Adrenal gland (tissue), 9 donors: ENCODE measurements at regions not wholly inside any gene's neighbourhood (a gene's known extent, or its start where the extent isn't known, plus 50 kb on each side); places are given as distances from the start of the nearest gene placed in this dataset.
"Not testable (repeated sequence)": the region's sequence is repeated elsewhere in the genome, so short reads cannot be mapped to it uniquely, and the experiment has no call there.

Experiments used
- DNase-seq, 7 donors: peaks; one replicate each; pipeline ENCODE4 v3.0.0-alpha.2; 2019 to 2020
- H3K27ac ChIP-seq, 5 donors: fragments of 200-600 bp; sonication (generic) in 4 of 5; 1 replicate in 3 of 5; 2 replicates in 2 of 5; pipeline versions ENCODE4 v1.5.1 to v1.8.0; 2016 to 2020; ENCODE audit warnings: mild to moderate bottlenecking in 1 of 5
- H3K27me3 ChIP-seq: fragments of 200-600 bp; 2 replicates; pipeline ENCODE4 v1.8.0; 2021
- H3K36me3 ChIP-seq, 2 donors: fragments of 200-600 bp; replicated peaks in 1 of 2; 1 replicate in 1 of 2; 2 replicates in 1 of 2; pipeline versions ENCODE4 v1.5.1 to v1.8.0; 2018 to 2022
- H3K4me1 ChIP-seq, 2 donors: fragments of 200-600 bp; replicated peaks in 1 of 2; 1 replicate in 1 of 2; 2 replicates in 1 of 2; pipeline versions ENCODE4 v1.5.1 to v1.8.0; 2018 to 2021
- H3K4me3 ChIP-seq, 4 donors: fragments of 200-600 bp; sonication (generic) in 3 of 4; one replicate each; pipeline ENCODE4 v1.5.1; 2016 to 2018
- H3K9me3 ChIP-seq, 3 donors: fragments of 200-600 bp; sonication (generic) in 1 of 3; replicated peaks in 1 of 3; 1 replicate in 2 of 3; 2 replicates in 1 of 3; pipeline versions ENCODE4 v1.5.1 to v1.8.0; 2016 to 2021
- WGBS, 4 donors: extraction: QIAGEN DNeasy Blood & Tissue Kit in 2 of 4; methylation state at CpG; one replicate each; pipeline versions ENCODE4 v1.1.5 to v1.1.7; 2013 to 2017; 5-methylcytosine and 5-hydroxymethylcytosine counted together
- intact Hi-C, 2 donors: fragments of 100-400 bp; cut with DNase I; formaldehyde crosslinking; loops; one replicate each; pipeline versions ENCODE4 v1.14.1 to v1.15.0; 2022 to 2023
- donor health status: healthy with polysubstance abuse.
- donor health status: Bipolar disorder and iron deficiency.
- donor health status: DM: yes; HTN: yes; CAD: no.
- donor health status: DM: no; HTN: no; CAD: no.
- donor health status: DM: no; HTN: no; CAD: no.

DNA sequence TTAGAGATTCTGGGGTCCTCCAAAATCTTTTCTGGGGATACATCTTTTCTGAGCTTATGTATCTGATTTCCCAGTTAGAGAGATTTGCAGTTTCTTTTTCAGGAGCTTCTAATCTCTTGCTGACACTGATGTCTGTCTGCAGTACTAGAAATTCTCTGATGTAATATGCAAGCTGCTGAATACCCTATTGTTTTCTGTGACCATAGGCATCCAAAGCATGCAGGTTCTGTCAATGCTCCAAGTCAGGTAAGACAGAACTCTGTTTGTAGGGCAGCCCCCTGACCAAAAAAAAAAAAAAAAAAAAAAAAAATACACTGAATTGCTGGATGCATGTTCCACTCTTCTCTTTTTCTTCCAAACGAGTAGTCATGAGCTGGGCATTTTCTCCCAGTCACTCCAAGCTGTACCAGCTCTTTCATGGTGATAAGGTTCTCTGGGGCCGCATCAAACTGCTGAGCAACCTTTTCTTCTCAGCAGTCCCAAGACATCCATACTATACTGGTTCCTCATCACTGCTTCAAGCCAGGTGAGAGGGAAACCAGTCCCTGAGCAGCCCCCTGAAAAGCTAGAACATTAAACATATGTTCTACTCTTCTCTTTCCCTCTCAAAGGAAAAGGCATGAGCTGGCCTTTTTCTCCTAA lies 354.9 kb upstream of the ANKRD20A1 start:
- DNase-seq, intact Hi-C loops: not testable (repeated sequence)
- no CpG with 5 or more reads among the region's 2 CpGs for WGBS, 4 donors

GRCh38 chr9:67492028-67492427 lies 366.7 kb upstream of the ANKRD20A1 start:
- H3K27me3 ChIP-seq, H3K4me3 ChIP-seq, H3K27ac ChIP-seq, DNase-seq, H3K4me1 ChIP-seq, intact Hi-C loops, H3K9me3 ChIP-seq, H3K36me3 ChIP-seq: not testable (repeated sequence)

More for the DNA sequence above, 354.9 kb upstream of the ANKRD20A1 start:
- H3K9me3 ChIP-seq, H3K27ac ChIP-seq, H3K27me3 ChIP-seq, H3K4me3 ChIP-seq, H3K4me1 ChIP-seq, H3K36me3 ChIP-seq: not testable (repeated sequence)

GRCh38 chr9:67477465-67477864 lies 381.3 kb upstream of the ANKRD20A1 start:
- H3K4me3 ChIP-seq, DNase-seq, H3K4me1 ChIP-seq, H3K27ac ChIP-seq, H3K27me3 ChIP-seq, H3K9me3 ChIP-seq, intact Hi-C loops, H3K36me3 ChIP-seq: not testable (repeated sequence)
- 56% methylated on average over 1 of the region's 4 CpGs; no CpG with 5 or more reads in 3 of the 4 donors for WGBS, 4 donors

DNA sequence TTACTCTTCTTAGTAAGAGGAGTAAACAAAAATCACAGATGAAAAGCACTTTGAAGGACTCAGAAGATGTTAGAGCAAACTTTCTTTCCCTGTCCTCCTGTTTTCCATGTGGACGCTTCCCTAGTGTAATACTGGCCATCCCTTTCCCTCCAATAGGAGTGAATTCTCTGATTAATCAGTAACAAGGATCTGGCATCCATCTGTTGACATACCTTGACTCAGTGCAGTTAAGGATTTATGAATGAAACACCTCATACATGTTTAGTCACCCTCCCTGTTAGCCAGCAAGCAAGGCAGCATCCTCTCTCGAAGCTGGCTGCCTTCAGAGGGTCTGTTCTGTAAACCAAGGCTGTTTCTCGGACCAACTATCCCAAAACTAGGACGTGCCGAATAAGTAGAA lies 388.0 kb upstream of the ANKRD20A1 start:
- intact Hi-C loops, H3K4me1 ChIP-seq, H3K27me3 ChIP-seq, H3K9me3 ChIP-seq, H3K27ac ChIP-seq, H3K36me3 ChIP-seq, H3K4me3 ChIP-seq, DNase-seq: not testable (repeated sequence)
- no CpG with 5 or more reads among the region's 5 CpGs for WGBS, 4 donors

- H3K4me3 ChIP-seq, DNase-seq, H3K27ac ChIP-seq, H3K36me3 ChIP-seq, intact Hi-C loops, H3K4me1 ChIP-seq, H3K27me3 ChIP-seq, H3K9me3 ChIP-seq: not testable (repeated sequence)
- WGBS, 4 donors = no CpG with 5 or more reads among the region's 1 CpG
Measured at GRCh38 chr9:67468326-67468725, 390.4 kb upstream of the ANKRD20A1 start.

GRCh38 chr9:67461796-67462757 lies 396.7 kb upstream of the ANKRD20A1 start:
- DNase-seq, H3K36me3 ChIP-seq, H3K4me1 ChIP-seq, H3K9me3 ChIP-seq, H3K27ac ChIP-seq, H3K27me3 ChIP-seq, H3K4me3 ChIP-seq, intact Hi-C loops: not testable (repeated sequence)
- no CpG with 5 or more reads among the region's 25 CpGs for WGBS, 4 donors

GRCh38 chr9:67452941-67453340 lies 405.8 kb upstream of the ANKRD20A1 start:
- H3K27ac ChIP-seq, intact Hi-C loops, H3K9me3 ChIP-seq, DNase-seq, H3K4me3 ChIP-seq, H3K4me1 ChIP-seq, H3K27me3 ChIP-seq, H3K36me3 ChIP-seq: not testable (repeated sequence)
- no CpG with 5 or more reads among the region's 3 CpGs for WGBS, 4 donors

DNA sequence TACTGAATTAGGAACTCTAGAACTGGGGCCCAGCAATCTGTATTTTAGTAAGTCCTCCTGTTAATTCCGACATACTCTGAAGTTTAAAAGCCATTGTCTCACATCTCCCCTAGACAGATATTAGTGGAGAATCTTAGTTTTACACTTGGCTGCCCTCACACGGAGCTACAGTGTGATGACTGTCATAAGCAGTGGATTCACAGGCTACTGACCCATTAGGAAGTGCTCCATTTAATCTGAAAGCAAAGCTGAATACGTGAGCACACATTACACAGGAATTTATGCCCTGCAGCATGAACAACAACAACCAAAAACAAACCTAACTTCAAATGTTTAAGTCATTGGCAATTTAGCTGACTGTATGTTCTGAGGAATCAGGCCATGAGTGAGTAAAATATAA lies 416.4 kb upstream of the ANKRD20A1 start:
- H3K36me3 ChIP-seq, H3K4me3 ChIP-seq, intact Hi-C loops, H3K9me3 ChIP-seq, H3K4me1 ChIP-seq, H3K27me3 ChIP-seq, DNase-seq, H3K27ac ChIP-seq: not testable (repeated sequence)
- no CpG with 5 or more reads among the region's 3 CpGs for WGBS, 4 donors

DNA sequence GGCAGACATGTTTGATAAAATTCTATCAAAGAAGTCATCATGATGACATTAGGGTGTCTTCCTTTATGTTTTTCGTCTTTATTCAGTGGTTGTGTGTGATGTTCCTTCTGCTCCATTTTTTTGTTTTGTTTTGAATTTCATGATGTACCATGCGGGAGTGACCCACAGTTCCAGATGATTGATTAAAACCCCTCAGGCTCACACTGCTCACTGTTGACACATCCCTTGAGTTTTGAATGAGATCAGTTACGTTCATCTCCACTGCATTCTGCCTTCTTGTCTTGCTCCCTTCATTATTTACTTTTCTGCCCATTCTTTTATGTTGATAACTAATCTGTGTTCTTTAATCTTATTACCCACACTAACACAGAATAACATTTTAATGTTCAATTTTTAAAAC lies 421.7 kb upstream of the ANKRD20A1 start:
- H3K27ac ChIP-seq, H3K9me3 ChIP-seq, H3K4me3 ChIP-seq, H3K27me3 ChIP-seq, intact Hi-C loops, H3K4me1 ChIP-seq, DNase-seq, H3K36me3 ChIP-seq: not testable (repeated sequence)
- WGBS, 4 donors = 73 to 100% (median 80%) methylated on average over 1 of the region's 3 CpGs; no CpG with 5 or more reads in 1 of the 4 donors

- H3K4me1 ChIP-seq, H3K9me3 ChIP-seq, H3K27me3 ChIP-seq, H3K27ac ChIP-seq, H3K4me3 ChIP-seq, intact Hi-C loops, DNase-seq, H3K36me3 ChIP-seq: not testable (repeated sequence)
- no CpG with 5 or more reads among the region's 4 CpGs for WGBS, 4 donors
Measured at GRCh38 chr9:67424881-67425280, 432.5 kb upstream of the SPATA31A3 start.

DNA sequence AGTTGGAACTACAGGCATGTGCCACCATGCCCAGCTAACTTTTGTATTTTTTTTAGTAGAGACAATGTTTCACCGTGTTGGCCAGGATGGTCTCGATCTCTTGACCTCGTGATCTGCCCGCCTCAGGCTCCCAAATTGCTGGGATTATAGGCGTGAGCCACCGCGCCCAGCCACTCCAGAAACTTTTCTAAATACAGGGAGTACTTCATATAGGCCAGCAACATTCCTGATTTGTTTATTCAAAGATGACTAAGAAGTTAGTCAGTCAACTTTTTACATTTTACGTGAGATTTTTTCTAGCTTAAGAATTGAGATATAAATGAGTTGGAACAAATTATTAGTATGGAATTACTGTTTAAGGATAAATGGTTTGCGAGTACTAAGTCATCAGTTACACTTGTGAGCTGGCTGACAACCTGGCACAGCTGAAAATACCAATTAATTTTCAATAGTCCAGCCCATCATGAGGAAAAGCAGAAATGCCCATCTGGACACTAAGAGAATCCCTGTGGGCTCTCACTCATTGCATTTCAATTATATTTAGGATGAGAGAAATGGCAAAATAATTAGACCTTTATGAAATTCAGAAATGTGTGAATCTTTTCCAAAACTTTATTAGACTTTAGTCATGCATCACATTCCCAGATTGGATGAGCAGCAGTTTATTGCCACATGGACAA lies 430.8 kb upstream of the SPATA31A3 start:
- DNase-seq, H3K4me1 ChIP-seq, H3K27ac ChIP-seq, H3K4me3 ChIP-seq, H3K9me3 ChIP-seq, H3K27me3 ChIP-seq, H3K36me3 ChIP-seq, intact Hi-C loops: not testable (repeated sequence)
- WGBS, 4 donors = 61 to 89% (median 76%) methylated on average over 1 of the region's 9 CpGs
